H9 (cell line): ENCODE measurements at regions not wholly inside any gene's neighbourhood (a gene's known extent, or its start where the extent isn't known, plus 50 kb on each side); places are given as distances from the start of the nearest gene placed in this dataset.
A peak's percentile ranks its signal among the peaks of the same experiment; 100 is the strongest.

Source experiments
- DNase-seq: peaks from one replicate; pipeline ENCODE4 v3.0.0-alpha.2; 2017
- H2AFZ ChIP-seq: one replicate; pipeline ENCODE4 v1.6.1; 2013; ENCODE audit warnings: mild to moderate bottlenecking, low read length, control low read depth, moderate library complexity
- H2AK5ac ChIP-seq: 2 replicates; pipeline ENCODE4 v1.6.1; 2013; ENCODE audit warnings: low read length, control low read depth, mixed read lengths; ENCODE audit not compliant: insufficient read length
- H2BK120ac ChIP-seq: one replicate; pipeline ENCODE4 v1.6.1; 2013; ENCODE audit warnings: low read depth, mild to moderate bottlenecking, low read length, control low read depth, inconsistent platforms; ENCODE audit not compliant: poor library complexity, severe bottlenecking
- H2BK12ac ChIP-seq: 2 replicates; pipeline ENCODE4 v1.6.1; 2013; ENCODE audit warnings: low read length, control low read depth, mixed read lengths, low read depth; ENCODE audit not compliant: insufficient read length
- H2BK15ac ChIP-seq: 2 replicates; pipeline ENCODE4 v1.6.1; 2013; ENCODE audit warnings: low read depth, low read length, control low read depth
- H2BK20ac ChIP-seq: one replicate; pipeline ENCODE4 v1.6.1; 2013; ENCODE audit warnings: low read depth, mild to moderate bottlenecking, low read length, control low read depth, inconsistent platforms; ENCODE audit not compliant: poor library complexity, severe bottlenecking
- H2BK5ac ChIP-seq: 2 replicates; pipeline ENCODE4 v1.6.1; 2013; ENCODE audit warnings: low read length, control low read depth, mixed read lengths; ENCODE audit not compliant: insufficient read length
- H3K14ac ChIP-seq: 2 replicates; pipeline ENCODE4 v1.6.1; 2013; ENCODE audit warnings: low read length, control low read depth; ENCODE audit not compliant: insufficient read depth
- H3K18ac ChIP-seq: 2 replicates; pipeline ENCODE4 v1.6.1; 2013; ENCODE audit warnings: low read depth, mild to moderate bottlenecking, mixed read lengths, low read length, control low read depth; ENCODE audit not compliant: insufficient read length
- H3K23ac ChIP-seq: 2 replicates; pipeline ENCODE4 v1.6.1; 2013; ENCODE audit warnings: low read length, control low read depth, mixed read lengths, low read depth; ENCODE audit not compliant: insufficient read length
- H3K23me2 ChIP-seq: 2 replicates; pipeline ENCODE4 v1.6.1; 2013; ENCODE audit warnings: low read depth, mild to moderate bottlenecking, mixed read lengths, low read length, control low read depth; ENCODE audit not compliant: insufficient read length, poor library complexity, severe bottlenecking
- H3K27ac ChIP-seq: 2 replicates; pipeline ENCODE4 v1.5.1; 2013; ENCODE audit warnings: low read length, control low read depth, mixed read lengths, low read depth; ENCODE audit not compliant: insufficient read length
- H3K27me3 ChIP-seq: 2 replicates; pipeline ENCODE4 v1.6.1; 2013; ENCODE audit warnings: low read length, control low read depth, inconsistent platforms; ENCODE audit not compliant: insufficient read depth
- H3K4ac ChIP-seq: 2 replicates; pipeline ENCODE4 v1.6.1; 2013; ENCODE audit warnings: low read depth, mild to moderate bottlenecking, control low read depth, inconsistent platforms, low read length, moderate library complexity
- H3K4me1 ChIP-seq: 2 replicates; pipeline ENCODE4 v1.6.1; 2013; ENCODE audit warnings: low read length, control low read depth, inconsistent platforms; ENCODE audit not compliant: insufficient read depth
- H3K4me2 ChIP-seq: 2 replicates; pipeline ENCODE4 v1.6.1; 2013; ENCODE audit warnings: low read length, control low read depth, mixed read lengths; ENCODE audit not compliant: insufficient read length, insufficient read depth
- H3K56ac ChIP-seq: 2 replicates; pipeline ENCODE4 v1.6.1; 2013; ENCODE audit warnings: low read depth, mild to moderate bottlenecking, mixed read lengths, low read length, control low read depth; ENCODE audit not compliant: insufficient read length
- H3K79me1 ChIP-seq: 2 replicates; pipeline ENCODE4 v1.6.1; 2013; ENCODE audit warnings: low read depth, mild to moderate bottlenecking, moderate library complexity, low read length, control low read depth, inconsistent platforms; ENCODE audit not compliant: insufficient read depth, poor library complexity, severe bottlenecking
- H3K79me2 ChIP-seq: 2 replicates; pipeline ENCODE4 v1.6.1; 2013; ENCODE audit warnings: low read length, control low read depth, inconsistent platforms; ENCODE audit not compliant: insufficient read depth
- H3K9ac ChIP-seq: 2 replicates; pipeline ENCODE4 v1.6.1; 2013; ENCODE audit warnings: low read length, control low read depth, mixed read lengths; ENCODE audit not compliant: insufficient read length; ENCODE audit errors: extremely low read depth
- H3K9me3 ChIP-seq: one replicate; pipeline ENCODE4 v1.6.1; 2013; ENCODE audit warnings: low read depth, low read length, inconsistent platforms; ENCODE audit not compliant: control insufficient read depth
- H3T11ph ChIP-seq: one replicate; pipeline ENCODE4 v1.6.1; 2013; ENCODE audit warnings: mild to moderate bottlenecking, low read length, control low read depth, inconsistent platforms
- H4K20me1 ChIP-seq: one replicate; pipeline ENCODE4 v1.6.1; 2013; ENCODE audit not compliant: control insufficient read depth, insufficient read length, insufficient read depth
- H4K5ac ChIP-seq: 2 replicates; pipeline ENCODE4 v1.6.1; 2013; ENCODE audit warnings: low read depth, mild to moderate bottlenecking, mixed read lengths, low read length, control low read depth; ENCODE audit not compliant: insufficient read length
- H4K8ac ChIP-seq: replicated peaks from 2 replicates; pipeline ENCODE4 v1.6.1; 2013; ENCODE audit warnings: low read length, control low read depth, mixed read lengths, low read depth; ENCODE audit not compliant: insufficient read length
- H4K91ac ChIP-seq: 2 replicates; pipeline ENCODE4 v1.6.1; 2013; ENCODE audit warnings: low read depth, mild to moderate bottlenecking, moderate library complexity, mixed read lengths, low read length, control low read depth; ENCODE audit not compliant: insufficient read length
- H3K27ac Mint-ChIP-seq, 3 experiments: 2 replicates in 2 of 3; 3 replicates in 1 of 3; pipeline ENCODE4 v1.8.0; 2020 to 2021; ENCODE audit warnings: mixed read lengths in 3 of 3, mild to moderate bottlenecking in 1 of 3, moderate library complexity in 1 of 3
- H3K27me3 Mint-ChIP-seq: 2 replicates; pipeline ENCODE4 v1.8.0; 2021; ENCODE audit warnings: low read depth, mild to moderate bottlenecking, moderate library complexity, mixed read lengths
- H3K36me3 Mint-ChIP-seq, 3 experiments: 2 replicates in 2 of 3; 3 replicates in 1 of 3; pipeline ENCODE4 v1.8.0; 2020 to 2021; ENCODE audit warnings: low read depth in 3 of 3, mixed read lengths in 3 of 3; ENCODE audit not compliant: insufficient read depth in 1 of 3
- H3K4me1 Mint-ChIP-seq, 2 experiments: 2 replicates each; pipeline ENCODE4 v1.8.0; 2020; ENCODE audit warnings: mixed read lengths in 2 of 2
- H3K4me3 Mint-ChIP-seq, 2 experiments: 2 replicates in 1 of 2; 3 replicates in 1 of 2; pipeline ENCODE4 v1.8.0; 2020 to 2021; ENCODE audit warnings: mild to moderate bottlenecking in 2 of 2, mixed read lengths in 2 of 2, moderate library complexity in 1 of 2
- H3K9me3 Mint-ChIP-seq, 2 experiments: 2 replicates in 1 of 2; 3 replicates in 1 of 2; pipeline ENCODE4 v1.8.0; 2020; ENCODE audit warnings: mild to moderate bottlenecking in 2 of 2, mixed read lengths in 2 of 2, moderate library complexity in 1 of 2
- WGBS: extraction: QIAGEN DNeasy Blood & Tissue Kit; methylation state at CpG from one replicate; pipeline ENCODE4 v1.1.7; 2013; ENCODE audit warnings: missing lambda C conversion rate, low lambda C conversion rate, mixed read lengths; ENCODE audit not compliant: insufficient read length; ENCODE audit errors: extremely low coverage; 5-methylcytosine and 5-hydroxymethylcytosine counted together
- TF ChIP-seq, protein P1 (sequence below): fragments of 200-600 bp; sonication (generic); conservative IDR thresholded peaks from 3 replicates; pipeline ENCODE4 v1.8.0; 2021; ENCODE audit warnings: antibody characterized with exemption, mild to moderate bottlenecking

GRCh38 chr10:43912469-43912868 is 263.8 kb upstream of the ZNF32 start:
- no peak overlapping the region for H4K91ac ChIP-seq
- Mint-ChIP-seq H3K4me1 (peaks cover 7 to 8% of the 10 kb centered on the region in 2 experiments), H3K36me3 (peaks cover 0 to 5% (median 0%) of the 10 kb centered on the region in 3 experiments; a peak in 1 of 7 replicates), H3K9me3 (peaks cover 3 to 8% of the 10 kb centered on the region in 2 experiments; a peak in 4 of 5 replicates), H3K27me3 (peaks cover 3% of the 10 kb centered on the region; the same call in 1 of the 2 replicates), H3K27ac (peak overlapping the region in 1 of 3 experiments; percentile 10; a peak in 1 of 7 replicates), H3K4me3 (no peak overlapping the region)
- H4K5ac ChIP-seq: no peak overlapping the region
- H3K4me2 ChIP-seq: no peak overlapping the region
- H2BK15ac ChIP-seq: no peak overlapping the region
- no peak overlapping the region for H2BK120ac ChIP-seq
- H3K27me3 ChIP-seq: no peaks in the 10 kb centered on the region
- H3K9ac ChIP-seq: no peak overlapping the region
- no peak overlapping the region for H2AK5ac ChIP-seq
- H3K79me2 ChIP-seq: no peaks in the 10 kb centered on the region
- no peak overlapping the region for H3K4ac ChIP-seq
- TF ChIP-seq, protein P1, sequence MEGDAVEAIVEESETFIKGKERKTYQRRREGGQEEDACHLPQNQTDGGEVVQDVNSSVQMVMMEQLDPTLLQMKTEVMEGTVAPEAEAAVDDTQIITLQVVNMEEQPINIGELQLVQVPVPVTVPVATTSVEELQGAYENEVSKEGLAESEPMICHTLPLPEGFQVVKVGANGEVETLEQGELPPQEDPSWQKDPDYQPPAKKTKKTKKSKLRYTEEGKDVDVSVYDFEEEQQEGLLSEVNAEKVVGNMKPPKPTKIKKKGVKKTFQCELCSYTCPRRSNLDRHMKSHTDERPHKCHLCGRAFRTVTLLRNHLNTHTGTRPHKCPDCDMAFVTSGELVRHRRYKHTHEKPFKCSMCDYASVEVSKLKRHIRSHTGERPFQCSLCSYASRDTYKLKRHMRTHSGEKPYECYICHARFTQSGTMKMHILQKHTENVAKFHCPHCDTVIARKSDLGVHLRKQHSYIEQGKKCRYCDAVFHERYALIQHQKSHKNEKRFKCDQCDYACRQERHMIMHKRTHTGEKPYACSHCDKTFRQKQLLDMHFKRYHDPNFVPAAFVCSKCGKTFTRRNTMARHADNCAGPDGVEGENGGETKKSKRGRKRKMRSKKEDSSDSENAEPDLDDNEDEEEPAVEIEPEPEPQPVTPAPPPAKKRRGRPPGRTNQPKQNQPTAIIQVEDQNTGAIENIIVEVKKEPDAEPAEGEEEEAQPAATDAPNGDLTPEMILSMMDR: no peak
- no peak overlapping the region for H2AFZ ChIP-seq
- no peak overlapping the region for H2BK20ac ChIP-seq
- H2BK12ac ChIP-seq: peak overlapping the region; percentile 17
- no CpG with 5 or more reads among the region's 3 CpGs for WGBS
- no peak overlapping the region for H3K18ac ChIP-seq
- no peak overlapping the region for H3K14ac ChIP-seq
- H3K27ac ChIP-seq: no peak overlapping the region
- no peak overlapping the region for H3K56ac ChIP-seq
- H2BK5ac ChIP-seq: no peak overlapping the region
- H4K20me1 ChIP-seq: no peaks in the 10 kb centered on the region
- H3K9me3 ChIP-seq: no peaks in the 10 kb centered on the region
- no peak for DNase-seq
- H3K23ac ChIP-seq: no peak overlapping the region
- no peak overlapping the region for H3T11ph ChIP-seq
- no peak overlapping the region for H4K8ac ChIP-seq
- H3K23me2 ChIP-seq: no peaks in the 10 kb centered on the region
- H3K4me1 ChIP-seq: no peaks in the 10 kb centered on the region
- H3K79me1 ChIP-seq: no peaks in the 10 kb centered on the region
